CD4-positive, alpha-beta T cell (primary cell): ENCODE measurements at regions not wholly inside any gene's neighbourhood (a gene's known extent, or its start where the extent isn't known, plus 50 kb on each side); places are given as distances from the start of the nearest gene placed in this dataset.
A peak's percentile ranks its signal among the peaks of the same experiment; 100 is the strongest.

Source experiments
- ATAC-seq: fragments of 200-7000 bp; cut with Tn5 transposase; one replicate; pipeline ENCODE4 v1.10.0; 2022; ENCODE audit warnings: mild to moderate bottlenecking; ENCODE audit not compliant: poor library complexity
- CTCF ChIA-PET: fragments of 350-600 bp; sonication (Branson Sonifier 250); formaldehyde crosslinking; loops from one replicate; lab custom pipeline; 2021; ENCODE audit warnings: antibody characterized with exemption, inconsistent platforms; lab: Charles Lee
- POLR2A ChIA-PET: fragments of 350-600 bp; sonication (Branson Sonifier 250); formaldehyde crosslinking; loops from one replicate; lab custom pipeline; 2021; ENCODE audit warnings: antibody characterized with exemption, inconsistent platforms; lab: Charles Lee
- DNase-seq, 14 experiments: peaks; one replicate each; pipeline ENCODE4 v3.0.0-alpha.2; 2013 to 2020; ENCODE audit warnings: mixed read lengths in 2 of 14
- H3K27ac ChIP-seq, 2 donors: one replicate each; pipeline versions ENCODE4 v1.5.1 to v1.7.0; 2013; ENCODE audit warnings: low read length in 2 of 2, low read depth in 1 of 2, mild to moderate bottlenecking in 1 of 2
- H3K27me3 ChIP-seq, 2 experiments: 1 replicate in 1 of 2; 2 replicates in 1 of 2; pipeline versions ENCODE4 v1.6.1 to v1.7.0; 2013; ENCODE audit warnings: low read length in 2 of 2, control low read depth in 1 of 2, mild to moderate bottlenecking in 1 of 2, moderate library complexity in 1 of 2; ENCODE audit not compliant: insufficient read depth in 2 of 2, control insufficient read depth in 1 of 2
- H3K36me3 ChIP-seq: one replicate; pipeline ENCODE4 v1.6.1; 2013; ENCODE audit warnings: low read length, control low read depth; ENCODE audit not compliant: insufficient read depth
- H3K4me1 ChIP-seq: one replicate; pipeline ENCODE4 v1.6.1; 2013; ENCODE audit warnings: low read length, control low read depth; ENCODE audit not compliant: insufficient read depth
- H3K4me3 ChIP-seq: one replicate; pipeline ENCODE4 v1.5.1; 2013; ENCODE audit warnings: mild to moderate bottlenecking, low read length, moderate library complexity
- H3K9me3 ChIP-seq, 2 experiments: 1 replicate in 1 of 2; 2 replicates in 1 of 2; pipeline versions ENCODE4 v1.6.1 to v1.7.0; 2013; ENCODE audit warnings: low read length in 2 of 2, mild to moderate bottlenecking in 2 of 2, control low read depth in 1 of 2, moderate library complexity in 1 of 2; ENCODE audit not compliant: control insufficient read depth in 1 of 2, insufficient read depth in 1 of 2
- H3K27ac Mint-ChIP-seq: one replicate; pipeline ENCODE4 v1.8.0; 2020; ENCODE audit warnings: mixed read lengths
- H3K27me3 Mint-ChIP-seq: one replicate; pipeline ENCODE4 v1.8.0; 2021; ENCODE audit warnings: mixed read lengths
- H3K36me3 Mint-ChIP-seq: one replicate; pipeline ENCODE4 v1.8.0; 2021; ENCODE audit warnings: low read depth, mixed read lengths
- H3K4me1 Mint-ChIP-seq: one replicate; pipeline ENCODE4 v1.8.0; 2021; ENCODE audit warnings: low read depth, mixed read lengths
- H3K4me3 Mint-ChIP-seq: one replicate; pipeline ENCODE4 v1.8.0; 2020; ENCODE audit warnings: mild to moderate bottlenecking, mixed read lengths
- H3K9me3 Mint-ChIP-seq: one replicate; pipeline ENCODE4 v1.8.0; 2020; ENCODE audit warnings: mixed read lengths
- CTCF ChIP-seq: fragments of 200-600 bp; IDR thresholded peaks from one replicate; pipeline ENCODE4 v1.8.0; 2022; ENCODE audit warnings: antibody characterized with exemption, mild to moderate bottlenecking
- intact Hi-C, 2 experiments: fragments of 100-400 bp; cut with DNase I in 1 of 2; cut with micrococcal nuclease in 1 of 2; formaldehyde crosslinking; loops; one replicate each; pipeline versions ENCODE4 v1.15.1 to v1.9.0; 2023 to 2025; cut with DNase I, micrococcal nuclease

GRCh38 chr18:61948846-61949438 is 56.1 kb upstream of the RNF152 start:
- no peak overlapping the region for H3K4me3 Mint-ChIP-seq
- H3K4me1 ChIP-seq: peaks cover 4% of the 10 kb centered on the region
- no peaks in the 10 kb centered on the region for H3K36me3 Mint-ChIP-seq
- no peaks in the 10 kb centered on the region for H3K9me3 ChIP-seq
- H3K27ac Mint-ChIP-seq: no peak overlapping the region
- H3K27me3 ChIP-seq: peaks cover 0 to 4% of the 10 kb centered on the region in 2 experiments
- POLR2A ChIA-PET: no interaction called here
- no peaks in the 10 kb centered on the region for H3K9me3 Mint-ChIP-seq
- no peak for TF ChIP-seq CTCF
- DNase-seq: peak in 1 of 14 experiments; percentile 21
- CTCF ChIA-PET: no interaction called here
- no peak for ATAC-seq
- H3K36me3 ChIP-seq: no peaks in the 10 kb centered on the region
- no peak overlapping the region for H3K27ac ChIP-seq
- peaks cover 14% of the 10 kb centered on the region for H3K4me1 Mint-ChIP-seq
- H3K4me3 ChIP-seq: no peak overlapping the region
- intact Hi-C loops: no loop called here
- H3K27me3 Mint-ChIP-seq: no peaks in the 10 kb centered on the region

- Mint-ChIP-seq H3K9me3 (no peaks in the 10 kb centered on the region), H3K36me3 (no peaks in the 10 kb centered on the region), H3K27ac (no peak overlapping the region), H3K27me3 (no peaks in the 10 kb centered on the region), H3K4me3 (no peak overlapping the region), H3K4me1 (peaks cover 14% of the 10 kb centered on the region)
- POLR2A ChIA-PET: no interaction called here
- Histone ChIP-seq H3K9me3 (no peaks in the 10 kb centered on the region), H3K27ac (no peak overlapping the region), H3K4me3 (no peak overlapping the region), H3K4me1 (peaks cover 4% of the 10 kb centered on the region), H3K36me3 (no peaks in the 10 kb centered on the region), H3K27me3 (peaks cover 0 to 4% of the 10 kb centered on the region in 2 experiments)
- intact Hi-C loops: no loop called here
- no peak for TF ChIP-seq CTCF
- CTCF ChIA-PET: no interaction called here
- ATAC-seq (no peak), DNase-seq (no peak)
Observed at GRCh38 chr18:61948281-61948741, 55.5 kb upstream of the RNF152 start.

- Histone ChIP-seq H3K9me3 (no peaks in the 10 kb centered on the region), H3K4me1 (peaks cover 3% of the 10 kb centered on the region), H3K27me3 (peaks cover 0 to 4% of the 10 kb centered on the region in 2 experiments), H3K36me3 (no peaks in the 10 kb centered on the region), H3K4me3 (no peak overlapping the region), H3K27ac (no peak overlapping the region)
- DNase-seq (no peak), ATAC-seq (no peak)
- ChIA-PET CTCF (no interaction called here), POLR2A (no interaction called here)
- H3K4me3 Mint-ChIP-seq: no peak overlapping the region
- peaks cover 18% of the 10 kb centered on the region for H3K4me1 Mint-ChIP-seq
- TF ChIP-seq CTCF: no peak
- no peaks in the 10 kb centered on the region for H3K36me3 Mint-ChIP-seq
- no peak overlapping the region for H3K27ac Mint-ChIP-seq
- H3K9me3 Mint-ChIP-seq: no peaks in the 10 kb centered on the region
- no peaks in the 10 kb centered on the region for H3K27me3 Mint-ChIP-seq
- intact Hi-C loops: no loop called here
Observed at GRCh38 chr18:61946449-61946848, 53.6 kb upstream of the RNF152 start.
